ENCODE measurements at regions not wholly inside any gene's neighbourhood (a gene's known extent, or its start where the extent isn't known, plus 50 kb on each side); places are given as distances from the start of the nearest gene placed in this dataset.

DNA sequence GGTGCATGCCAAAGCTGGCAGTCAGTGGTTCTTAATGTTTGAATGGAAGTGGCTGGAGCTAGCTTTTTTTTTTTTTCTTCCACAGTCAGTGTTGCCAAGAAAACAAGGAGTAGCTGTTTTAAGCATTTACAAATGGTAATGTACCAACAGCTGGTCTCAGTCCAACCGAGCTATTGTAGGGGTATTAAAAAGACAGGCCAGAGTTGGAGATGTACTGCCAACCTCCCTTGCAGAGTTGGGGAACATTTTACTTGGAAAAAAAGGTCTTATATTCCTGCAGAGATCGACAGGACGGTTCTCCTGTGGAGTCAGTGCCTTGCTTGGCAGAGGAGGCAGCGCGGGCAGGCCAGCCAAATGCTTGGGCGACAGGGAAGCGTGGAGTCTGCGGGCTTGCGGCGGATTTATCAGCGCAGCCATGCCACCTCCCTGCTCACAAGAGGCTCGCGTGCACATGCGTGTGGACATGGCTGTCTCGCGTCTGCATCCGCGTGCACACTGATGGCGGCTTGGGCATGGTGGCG is 338.1 kb downstream of the RPS6KC1 start:
- no peak for TF ChIP-seq EZH2phosphoT487 (IDR thresholded peaks at IDR 0.05; ENCODE audit: borderline replicate concordance, low read length)
- TF ChIP-seq, protein P1, sequence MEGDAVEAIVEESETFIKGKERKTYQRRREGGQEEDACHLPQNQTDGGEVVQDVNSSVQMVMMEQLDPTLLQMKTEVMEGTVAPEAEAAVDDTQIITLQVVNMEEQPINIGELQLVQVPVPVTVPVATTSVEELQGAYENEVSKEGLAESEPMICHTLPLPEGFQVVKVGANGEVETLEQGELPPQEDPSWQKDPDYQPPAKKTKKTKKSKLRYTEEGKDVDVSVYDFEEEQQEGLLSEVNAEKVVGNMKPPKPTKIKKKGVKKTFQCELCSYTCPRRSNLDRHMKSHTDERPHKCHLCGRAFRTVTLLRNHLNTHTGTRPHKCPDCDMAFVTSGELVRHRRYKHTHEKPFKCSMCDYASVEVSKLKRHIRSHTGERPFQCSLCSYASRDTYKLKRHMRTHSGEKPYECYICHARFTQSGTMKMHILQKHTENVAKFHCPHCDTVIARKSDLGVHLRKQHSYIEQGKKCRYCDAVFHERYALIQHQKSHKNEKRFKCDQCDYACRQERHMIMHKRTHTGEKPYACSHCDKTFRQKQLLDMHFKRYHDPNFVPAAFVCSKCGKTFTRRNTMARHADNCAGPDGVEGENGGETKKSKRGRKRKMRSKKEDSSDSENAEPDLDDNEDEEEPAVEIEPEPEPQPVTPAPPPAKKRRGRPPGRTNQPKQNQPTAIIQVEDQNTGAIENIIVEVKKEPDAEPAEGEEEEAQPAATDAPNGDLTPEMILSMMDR (IDR thresholded peaks at IDR 0.05; ENCODE audit: low read depth, low read length, poor library complexity, severe bottlenecking): no peak
